ENCODE measurements at regions not wholly inside any gene's neighbourhood (a gene's known extent, or its start where the extent isn't known, plus 50 kb on each side); places are given as distances from the start of the nearest gene placed in this dataset.

GRCh38 chr4:16448241-16448840, 222.1 kb upstream of the TAPT1 start:
- no peak overlapping the region for H3K9ac ChIP-seq (replicated peaks in 1 of 4; ENCODE audit: extremely low read depth in 1 of 4, low read depth in 3 of 4, low read length in 3 of 4)
- H2AFZ ChIP-seq (ENCODE audit: low read length): no peak overlapping the region
- H3K27me3 ChIP-seq (replicated peaks in 1 of 4; ENCODE audit: control insufficient read depth in 3 of 4, extremely low read depth in 1 of 4, insufficient read depth in 3 of 4, low read length in 3 of 4): peaks cover 19 to 45% (median 26%) of the 10 kb centered on the region in 4 experiments
- no peak overlapping the region for H2BK12ac ChIP-seq (ENCODE audit: low read depth, low read length)
- CTCF ChIA-PET (ENCODE audit: partially characterized antibody): interaction anchor here (1.1 to 1.7 kb wide), 4 partner anchors 134 to 171 kb away, joined by 3 to 4 read pairs (median 3); no protein-coding TSS in a partner anchor
- no peak overlapping the region for H4K91ac ChIP-seq (replicated peaks; ENCODE audit: insufficient read length, low read length)
- no peak overlapping the region for H3K4me2 ChIP-seq (ENCODE audit: insufficient read depth in 1 of 2, low read depth in 2 of 2, low read length in 2 of 2)
- no peak overlapping the region for H2BK20ac ChIP-seq (ENCODE audit: low read length)
- H3K23ac ChIP-seq (ENCODE audit: insufficient read length): no peak overlapping the region
- H3K23me2 ChIP-seq (ENCODE audit: low read depth, low read length): no peaks in the 10 kb centered on the region
- H3K14ac ChIP-seq (ENCODE audit: insufficient read length): no peak overlapping the region
- H3K4me1 ChIP-seq (replicated peaks in 1 of 4; ENCODE audit: control insufficient read depth in 3 of 4, insufficient read depth in 4 of 4, low read length in 3 of 4): no peaks in the 10 kb centered on the region; a peak in 2 of 7 replicates
- no peaks in the 10 kb centered on the region for H3K79me1 ChIP-seq (ENCODE audit: low read depth, low read length)
- no peaks in the 10 kb centered on the region for H3K79me2 ChIP-seq (ENCODE audit: control insufficient read depth in 1 of 2, insufficient read depth in 2 of 2, low read length in 2 of 2)
- no peak overlapping the region for H2BK15ac ChIP-seq (ENCODE audit: low read length)
- no peak overlapping the region for H3K4me3 ChIP-seq (ENCODE audit: extremely low read depth in 1 of 4, insufficient read depth in 2 of 4, low read depth in 3 of 4, low read length in 4 of 4)
- H4K20me1 ChIP-seq (replicated peaks in 1 of 2; ENCODE audit: control insufficient read depth in 1 of 2, insufficient read depth in 2 of 2, low read length in 2 of 2): no peaks in the 10 kb centered on the region
- DNase-seq (ENCODE audit: low read depth in 1 of 2, low spot score in 2 of 2): no peak
- no peak overlapping the region for H2AK5ac ChIP-seq (ENCODE audit: low read depth, low read length)
- no peak for FAIRE-seq
- no peak overlapping the region for H4K5ac ChIP-seq (ENCODE audit: insufficient read length, low read depth, low read length)
- H2BK5ac ChIP-seq (ENCODE audit: low read depth, low read length): no peak overlapping the region
- H3K36me3 ChIP-seq (ENCODE audit: control insufficient read depth in 2 of 4, insufficient read depth in 4 of 4, low read length in 3 of 4): no peaks in the 10 kb centered on the region
- POLR2A ChIA-PET (ENCODE audit: partially characterized antibody): no interaction called here
- WGBS, 2 experiments (ENCODE audit: extremely low coverage in 1 of 2, insufficient coverage in 1 of 2, insufficient read length in 1 of 2, insufficient replicate concordance in 2 of 2, low coverage in 1 of 2, low lambda C conversion rate in 2 of 2, missing lambda C conversion rate in 1 of 2): 90% methylated on average over 9 of the region's 9 CpGs; no CpG with 5 or more reads in 1 of the 2 experiments
- no peak overlapping the region for H3K56ac ChIP-seq (replicated peaks; ENCODE audit: insufficient read length, low read depth, low read length)
- H3K4ac ChIP-seq (replicated peaks; ENCODE audit: insufficient read length, low read depth, low read length): no peak overlapping the region
- H3K9me3 ChIP-seq (ENCODE audit: insufficient read depth in 2 of 2, low read depth in 1 of 2, low read length in 1 of 2): no peaks in the 10 kb centered on the region
- H3K18ac ChIP-seq (ENCODE audit: extremely low read depth, low read length): no peak overlapping the region
- H2BK120ac ChIP-seq (replicated peaks; ENCODE audit: low read depth, low read length): no peak overlapping the region
- no peak overlapping the region for H3K27ac ChIP-seq (ENCODE audit: low read depth, low read length)
- TF ChIP-seq POLR2AphosphoS5 (IDR thresholded peaks at IDR 0.05; ENCODE audit: low read depth, low read length): no peak
- no peak for TF ChIP-seq CTBP2 (IDR thresholded peaks at IDR 0.05; ENCODE audit: borderline replicate concordance, insufficient read depth, insufficient read length, low read length)
- no peak for TF ChIP-seq TEAD4 (IDR thresholded peaks at IDR 0.05; ENCODE audit: low read depth, low read length)
- no peak for TF ChIP-seq FOSL1 (IDR thresholded peaks at IDR 0.05; ENCODE audit: insufficient read depth, low read depth, low read length)
- no peak for TF ChIP-seq TAF1 (IDR thresholded peaks at IDR 0.05; ENCODE audit: low read depth, low read length)
- H4K8ac ChIP-seq (ENCODE audit: extremely low read depth, insufficient read depth, low read length): no peak overlapping the region
